ENCODE measurements at regions not wholly inside any gene's neighbourhood (a gene's known extent, or its start where the extent isn't known, plus 50 kb on each side); places are given as distances from the start of the nearest gene placed in this dataset.
"Not testable (repeated sequence)": the region's sequence is repeated elsewhere in the genome, so short reads cannot be mapped to it uniquely, and the experiment has no call there.

- H3K9me3 ChIP-seq (ENCODE audit: control insufficient read depth, low read length); DNase-seq; H3K27ac ChIP-seq (ENCODE audit: low read depth in 1 of 2, low read length in 2 of 2); H3K27me3 ChIP-seq (ENCODE audit: control insufficient read depth in 1 of 2, insufficient read depth in 2 of 2, low read length in 1 of 2); H3K4me3 ChIP-seq (ENCODE audit: low read length in 2 of 2); ATAC-seq (ENCODE audit: low FRiP score); H3K4me1 ChIP-seq (ENCODE audit: control insufficient read depth in 1 of 2, insufficient read depth in 2 of 2, low read length in 2 of 2); intact Hi-C loops (cut with DNase I); H3K36me3 ChIP-seq (ENCODE audit: control insufficient read depth in 1 of 2, insufficient read depth in 2 of 2, low read length in 1 of 2): not testable (repeated sequence)
- 91 to 93% methylated on average over 7 of the region's 7 CpGs for WGBS, 2 donors
Measured at GRCh38 chr16:87049216-87049615, 268.0 kb downstream of the C16orf95 start.

GRCh38 chr16:87050142-87050541, 267.1 kb downstream of the C16orf95 start:
- ATAC-seq (ENCODE audit: low FRiP score), result no peak
- no peak overlapping the region for H3K27ac ChIP-seq (ENCODE audit: low read depth in 1 of 2, low read length in 2 of 2)
- no peak overlapping the region for H3K4me3 ChIP-seq (ENCODE audit: low read length in 2 of 2)
- no peaks in the 10 kb centered on the region for H3K36me3 ChIP-seq (ENCODE audit: control insufficient read depth in 1 of 2, insufficient read depth in 2 of 2, low read length in 1 of 2)
- 95 to 96% methylated on average over 15 of the region's 15 CpGs for WGBS, 2 donors
- H3K4me1 ChIP-seq (ENCODE audit: control insufficient read depth in 1 of 2, insufficient read depth in 2 of 2, low read length in 2 of 2), result no peaks in the 10 kb centered on the region
- intact Hi-C loops (cut with DNase I), result no loop called here
- no peaks in the 10 kb centered on the region for H3K27me3 ChIP-seq (ENCODE audit: control insufficient read depth in 1 of 2, insufficient read depth in 2 of 2, low read length in 1 of 2)
- H3K9me3 ChIP-seq (ENCODE audit: control insufficient read depth, low read length), result peaks cover 2% of the 10 kb centered on the region
- no peak for DNase-seq

- DNase-seq, result no peak
- Histone ChIP-seq H3K27ac (ENCODE audit: low read depth in 1 of 2, low read length in 2 of 2) (no peak overlapping the region), H3K27me3 (ENCODE audit: control insufficient read depth in 1 of 2, insufficient read depth in 2 of 2, low read length in 1 of 2) (no peaks in the 10 kb centered on the region), H3K4me3 (ENCODE audit: low read length in 2 of 2) (no peak overlapping the region), H3K9me3 (ENCODE audit: control insufficient read depth, low read length) (peaks cover 2% of the 10 kb centered on the region), H3K4me1 (ENCODE audit: control insufficient read depth in 1 of 2, insufficient read depth in 2 of 2, low read length in 2 of 2) (no peaks in the 10 kb centered on the region), H3K36me3 (ENCODE audit: control insufficient read depth in 1 of 2, insufficient read depth in 2 of 2, low read length in 1 of 2) (no peaks in the 10 kb centered on the region)
- intact Hi-C loops (cut with DNase I), result no loop called here
- ATAC-seq (ENCODE audit: low FRiP score), result no peak
- WGBS, 2 donors, result 89 to 91% methylated on average over 18 of the region's 18 CpGs
Measured at GRCh38 chr16:87051526-87052320, 265.5 kb downstream of the C16orf95 start.

GRCh38 chr16:87052506-87052905, 264.7 kb downstream of the C16orf95 start:
- peaks cover 2% of the 10 kb centered on the region for H3K9me3 ChIP-seq (ENCODE audit: control insufficient read depth, low read length)
- H3K27ac ChIP-seq (ENCODE audit: low read depth in 1 of 2, low read length in 2 of 2), result no peak overlapping the region
- no peak overlapping the region for H3K4me3 ChIP-seq (ENCODE audit: low read length in 2 of 2)
- no peaks in the 10 kb centered on the region for H3K27me3 ChIP-seq (ENCODE audit: control insufficient read depth in 1 of 2, insufficient read depth in 2 of 2, low read length in 1 of 2)
- ATAC-seq (ENCODE audit: low FRiP score) (no peak), DNase-seq (no peak)
- no peaks in the 10 kb centered on the region for H3K4me1 ChIP-seq (ENCODE audit: control insufficient read depth in 1 of 2, insufficient read depth in 2 of 2, low read length in 2 of 2)
- no peaks in the 10 kb centered on the region for H3K36me3 ChIP-seq (ENCODE audit: control insufficient read depth in 1 of 2, insufficient read depth in 2 of 2, low read length in 1 of 2)
- 37 to 38% methylated on average over 6 of the region's 6 CpGs for WGBS, 2 donors
- intact Hi-C loops (cut with DNase I), result no loop called here

- H3K4me1 ChIP-seq (ENCODE audit: control insufficient read depth in 1 of 2, insufficient read depth in 2 of 2, low read length in 2 of 2), result no peaks in the 10 kb centered on the region
- H3K9me3 ChIP-seq (ENCODE audit: control insufficient read depth, low read length), result peaks cover 2% of the 10 kb centered on the region
- peak; percentile 3 for ATAC-seq (ENCODE audit: low FRiP score)
- WGBS, 2 donors, result 69 to 74% methylated on average over 39 of the region's 39 CpGs
- intact Hi-C loops (cut with DNase I), result no loop called here
- H3K27ac ChIP-seq (ENCODE audit: low read depth in 1 of 2, low read length in 2 of 2), result no peak overlapping the region
- DNase-seq, result peak in 1 of 2 donors; percentile 72
- H3K36me3 ChIP-seq (ENCODE audit: control insufficient read depth in 1 of 2, insufficient read depth in 2 of 2, low read length in 1 of 2), result no peaks in the 10 kb centered on the region
- no peak overlapping the region for H3K4me3 ChIP-seq (ENCODE audit: low read length in 2 of 2)
- no peaks in the 10 kb centered on the region for H3K27me3 ChIP-seq (ENCODE audit: control insufficient read depth in 1 of 2, insufficient read depth in 2 of 2, low read length in 1 of 2)
Measured at GRCh38 chr16:87053016-87053982, 263.9 kb downstream of the C16orf95 start.

GRCh38 chr16:87054154-87054553, 263.0 kb downstream of the C16orf95 start:
- Histone ChIP-seq H3K4me1 (ENCODE audit: control insufficient read depth in 1 of 2, insufficient read depth in 2 of 2, low read length in 2 of 2) (no peaks in the 10 kb centered on the region), H3K4me3 (ENCODE audit: low read length in 2 of 2) (no peak overlapping the region), H3K27me3 (ENCODE audit: control insufficient read depth in 1 of 2, insufficient read depth in 2 of 2, low read length in 1 of 2) (no peaks in the 10 kb centered on the region), H3K27ac (ENCODE audit: low read depth in 1 of 2, low read length in 2 of 2) (no peak overlapping the region), H3K36me3 (ENCODE audit: control insufficient read depth in 1 of 2, insufficient read depth in 2 of 2, low read length in 1 of 2) (no peaks in the 10 kb centered on the region), H3K9me3 (ENCODE audit: control insufficient read depth, low read length) (peaks cover 2% of the 10 kb centered on the region)
- DNase-seq, result no peak
- intact Hi-C loops (cut with DNase I), result no loop called here
- no peak for ATAC-seq (ENCODE audit: low FRiP score)
- WGBS, 2 donors, result 97 to 98% methylated on average over 5 of the region's 5 CpGs

- 85 to 88% methylated on average over 4 of the region's 4 CpGs for WGBS, 2 donors
- H3K9me3 ChIP-seq (ENCODE audit: control insufficient read depth, low read length), result peaks cover 2% of the 10 kb centered on the region
- no peak overlapping the region for H3K4me3 ChIP-seq (ENCODE audit: low read length in 2 of 2)
- H3K36me3 ChIP-seq (ENCODE audit: control insufficient read depth in 1 of 2, insufficient read depth in 2 of 2, low read length in 1 of 2), result no peaks in the 10 kb centered on the region
- DNase-seq (no peak), ATAC-seq (ENCODE audit: low FRiP score) (no peak)
- H3K27me3 ChIP-seq (ENCODE audit: control insufficient read depth in 1 of 2, insufficient read depth in 2 of 2, low read length in 1 of 2), result no peaks in the 10 kb centered on the region
- H3K4me1 ChIP-seq (ENCODE audit: control insufficient read depth in 1 of 2, insufficient read depth in 2 of 2, low read length in 2 of 2), result no peaks in the 10 kb centered on the region
- intact Hi-C loops (cut with DNase I), result loop anchor here in 1 of 2 donors (5.0 kb wide), 1 partner anchor 123 kb away; no protein-coding TSS in a partner anchor
- no peak overlapping the region for H3K27ac ChIP-seq (ENCODE audit: low read depth in 1 of 2, low read length in 2 of 2)
Measured at GRCh38 chr16:87054856-87055255, 262.3 kb downstream of the C16orf95 start.

GRCh38 chr16:87056083-87056482, 261.1 kb downstream of the C16orf95 start:
- H3K27me3 ChIP-seq (ENCODE audit: control insufficient read depth in 1 of 2, insufficient read depth in 2 of 2, low read length in 1 of 2), result no peaks in the 10 kb centered on the region
- no peak for DNase-seq
- no peak overlapping the region for H3K4me3 ChIP-seq (ENCODE audit: low read length in 2 of 2)
- no peaks in the 10 kb centered on the region for H3K36me3 ChIP-seq (ENCODE audit: control insufficient read depth in 1 of 2, insufficient read depth in 2 of 2, low read length in 1 of 2)
- H3K27ac ChIP-seq (ENCODE audit: low read depth in 1 of 2, low read length in 2 of 2), result no peak overlapping the region
- peaks cover 2% of the 10 kb centered on the region for H3K9me3 ChIP-seq (ENCODE audit: control insufficient read depth, low read length)
- intact Hi-C loops (cut with DNase I), result loop anchor here in 1 of 2 donors (5.0 kb wide), 1 partner anchor 124 kb away; no protein-coding TSS in a partner anchor
- no peaks in the 10 kb centered on the region for H3K4me1 ChIP-seq (ENCODE audit: control insufficient read depth in 1 of 2, insufficient read depth in 2 of 2, low read length in 2 of 2)
- ATAC-seq (ENCODE audit: low FRiP score), result no peak
- 52 to 61% methylated on average over 4 of the region's 4 CpGs for WGBS, 2 donors

Data from aorta (tissue), 5 donors.